Putamen (tissue), 1 donor: ENCODE measurements at regions not wholly inside any gene's neighbourhood (a gene's known extent, or its start where the extent isn't known, plus 50 kb on each side); places are given as distances from the start of the nearest gene placed in this dataset.

Experiments
- DNase-seq: peaks from one replicate; pipeline ENCODE4 v3.0.0-alpha.2; 2016; ENCODE audit warnings: low spot score

DNA sequence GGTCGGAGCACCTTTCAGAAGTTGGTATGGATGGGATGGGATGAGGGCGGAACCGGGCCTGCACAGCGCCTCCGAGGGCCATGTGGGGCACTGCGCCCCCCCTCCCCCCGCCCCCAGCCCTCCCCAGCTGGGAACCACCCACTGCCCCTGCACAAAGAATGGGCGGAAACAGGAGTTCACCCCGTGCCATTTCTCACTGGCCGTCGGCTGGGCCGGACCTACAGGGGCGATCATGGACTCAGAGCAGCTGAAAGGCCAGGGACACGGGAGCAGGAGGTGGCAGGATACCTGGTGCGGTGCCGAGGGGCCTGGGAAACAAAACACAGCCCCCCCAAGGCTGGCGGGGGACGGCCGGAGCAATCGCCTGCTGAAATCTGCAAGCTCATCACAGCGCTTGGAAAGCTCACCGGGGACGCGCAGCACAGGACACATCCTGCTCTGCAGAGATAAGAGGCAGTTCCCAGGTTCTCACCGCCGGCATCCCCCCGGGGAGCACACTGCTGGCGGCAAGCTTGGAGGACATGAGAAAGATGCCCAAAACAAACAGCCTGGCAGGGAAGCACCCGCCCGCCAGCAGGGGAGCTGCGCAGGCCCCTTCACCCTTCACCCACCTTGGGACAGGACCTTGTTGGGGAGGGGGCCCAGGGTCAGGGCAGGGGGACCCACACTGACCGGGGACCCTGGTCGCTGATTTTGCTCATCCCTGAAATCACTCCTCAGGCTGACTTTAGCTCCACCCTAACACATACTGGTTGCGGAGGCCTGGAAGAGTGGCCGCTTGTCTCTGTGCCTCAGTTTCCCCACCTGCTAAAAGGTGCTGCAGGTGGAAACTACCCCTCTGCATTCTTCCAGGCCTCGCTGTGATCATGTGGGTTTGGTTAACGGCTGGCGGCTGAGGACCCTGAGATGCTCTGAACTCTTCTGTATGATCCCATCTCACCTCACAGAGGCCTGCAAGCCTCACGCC lies 263.9 kb downstream of the C16orf95 start:
- no peak for DNase-seq

DNA sequence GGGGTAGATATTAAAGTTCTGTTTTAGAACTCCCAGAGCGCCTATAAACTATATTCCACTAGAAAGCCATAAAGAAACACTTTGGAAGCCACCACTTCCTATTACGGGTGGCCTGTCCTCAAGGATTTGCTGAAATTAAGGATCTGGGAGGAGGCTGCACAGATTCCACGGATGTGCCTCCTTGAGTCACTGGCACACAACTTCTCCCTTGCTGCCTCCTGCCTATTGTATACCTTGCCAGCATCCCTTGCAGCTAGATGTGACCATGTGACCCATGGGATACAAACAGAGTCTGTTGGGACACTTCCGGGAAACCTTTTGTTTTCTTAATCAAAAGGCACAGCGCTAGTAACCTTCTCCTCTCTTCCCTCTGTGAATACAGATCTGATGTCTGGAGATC lies 263.0 kb downstream of the C16orf95 start:
- DNase-seq, result no peak

DNA sequence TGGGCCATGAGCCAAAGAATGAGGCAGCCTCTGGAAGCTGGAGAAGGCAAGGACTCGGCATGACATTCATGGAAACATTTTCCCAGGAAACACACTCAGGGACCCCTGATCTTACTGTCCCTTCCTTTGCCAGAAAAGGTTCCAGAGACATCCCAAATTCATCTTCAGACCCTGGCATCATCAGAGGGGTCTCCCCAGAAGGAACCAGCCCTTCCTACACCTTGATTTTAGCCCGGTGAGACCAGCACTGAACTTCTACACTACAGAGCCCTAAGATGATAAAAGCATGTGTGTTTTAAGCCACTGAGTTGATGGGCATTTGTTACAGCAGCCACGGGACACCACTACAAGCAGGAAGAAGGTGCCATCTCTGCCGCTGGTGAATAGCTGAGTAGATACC lies 262.3 kb downstream of the C16orf95 start:
- no peak for DNase-seq

DNA sequence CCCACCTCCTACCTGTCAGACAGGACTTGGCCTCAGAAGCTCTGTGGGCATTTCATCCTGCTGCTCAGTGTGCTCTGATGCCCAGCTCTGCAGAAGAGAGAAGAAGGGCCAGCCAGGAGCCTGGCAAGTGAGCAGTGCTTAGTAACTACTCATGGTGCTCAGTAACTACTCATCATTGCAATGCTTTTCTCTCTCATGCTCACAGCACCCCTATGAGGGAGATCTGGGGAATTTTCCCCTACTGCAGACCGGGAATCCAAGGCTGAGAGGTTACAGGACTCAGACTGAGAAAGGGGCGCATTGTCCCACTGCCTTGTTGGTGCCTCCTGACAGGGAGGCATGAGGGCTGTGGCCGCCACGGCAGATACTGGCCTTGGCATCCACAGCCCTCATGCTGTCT lies 261.1 kb downstream of the C16orf95 start:
- no peak for DNase-seq

DNA sequence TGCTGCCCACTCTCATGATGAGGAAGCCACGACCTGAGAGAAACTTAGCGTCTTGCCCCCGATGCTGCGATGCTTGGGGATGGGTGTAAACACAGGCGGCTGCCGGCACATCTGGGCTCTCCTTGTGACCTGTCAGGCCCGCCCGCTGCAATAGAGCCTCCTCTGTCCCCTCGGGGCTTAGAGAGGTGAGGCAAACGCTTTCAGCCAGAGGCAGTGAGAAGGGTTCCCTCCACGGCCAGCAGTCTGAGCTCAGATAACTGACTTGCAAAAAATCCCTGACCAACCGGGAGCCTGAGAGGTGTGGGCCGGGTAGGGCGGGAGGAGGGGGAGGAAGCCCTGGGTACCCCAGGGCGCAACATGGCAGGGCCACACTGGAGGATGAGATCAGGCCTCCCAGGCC lies 260.6 kb downstream of the C16orf95 start:
- no peak for DNase-seq

DNA sequence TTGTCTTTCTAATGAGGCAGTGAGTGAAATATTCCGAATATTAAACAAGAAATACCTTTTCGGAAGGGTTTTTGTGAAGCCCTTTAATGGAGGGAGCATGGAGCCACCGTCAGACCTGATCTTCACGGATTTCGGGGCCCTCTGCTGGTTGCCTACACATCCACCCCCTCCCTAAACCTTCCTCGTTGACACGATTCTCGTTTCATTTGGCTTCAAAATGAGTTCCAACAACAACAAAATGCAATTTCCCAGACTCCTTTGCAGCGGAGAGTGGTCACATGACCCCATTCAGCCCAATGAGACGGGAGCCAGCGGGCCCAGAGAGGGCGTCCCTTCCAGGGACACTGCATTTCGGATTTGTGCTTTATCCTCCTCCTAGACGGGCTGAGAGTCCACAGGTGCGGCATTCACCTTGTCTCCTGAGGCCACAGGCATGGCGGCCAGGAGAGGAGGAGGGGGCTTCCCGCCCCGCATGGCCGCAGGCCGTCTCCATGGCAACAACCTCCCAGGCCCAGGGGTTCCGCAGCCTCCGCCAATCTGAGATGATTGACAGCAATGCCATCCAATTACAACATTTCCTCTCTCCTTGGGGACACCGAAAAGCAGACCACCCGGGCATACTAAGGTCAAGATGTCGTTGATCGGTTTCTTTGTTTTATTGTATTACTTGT lies 259.8 kb downstream of the C16orf95 start:
- DNase-seq, result no peak

DNA sequence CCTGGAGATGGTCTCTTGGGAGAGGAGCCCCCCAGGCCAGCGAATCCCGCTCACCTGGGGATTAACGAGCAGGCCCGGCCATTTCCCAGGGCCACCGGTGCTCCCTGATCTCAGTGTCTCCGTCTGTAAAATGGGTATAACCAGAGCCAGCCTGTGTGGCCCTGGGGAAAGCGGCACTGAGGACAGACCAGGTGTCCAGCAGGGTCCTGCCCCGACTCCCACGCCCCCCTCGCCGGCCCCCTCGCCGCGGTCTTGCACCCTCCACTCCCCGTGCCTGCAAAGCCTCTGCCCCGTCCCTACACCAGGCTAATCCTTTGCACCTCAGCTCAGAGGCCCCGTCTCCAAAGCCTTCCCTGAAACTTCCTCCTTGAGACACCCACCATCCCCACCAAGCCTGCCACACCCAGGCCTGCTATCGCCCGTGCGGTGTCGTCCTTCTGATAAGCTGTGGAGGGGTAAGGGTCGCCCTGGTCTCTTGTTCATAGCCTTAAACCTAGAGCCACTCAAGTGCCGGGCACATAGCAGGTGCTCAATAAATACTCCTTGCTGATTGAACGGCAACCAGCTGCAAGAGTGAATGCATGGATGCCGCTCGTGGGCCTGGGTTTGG lies 259.1 kb downstream of the C16orf95 start:
- no peak for DNase-seq

DNA sequence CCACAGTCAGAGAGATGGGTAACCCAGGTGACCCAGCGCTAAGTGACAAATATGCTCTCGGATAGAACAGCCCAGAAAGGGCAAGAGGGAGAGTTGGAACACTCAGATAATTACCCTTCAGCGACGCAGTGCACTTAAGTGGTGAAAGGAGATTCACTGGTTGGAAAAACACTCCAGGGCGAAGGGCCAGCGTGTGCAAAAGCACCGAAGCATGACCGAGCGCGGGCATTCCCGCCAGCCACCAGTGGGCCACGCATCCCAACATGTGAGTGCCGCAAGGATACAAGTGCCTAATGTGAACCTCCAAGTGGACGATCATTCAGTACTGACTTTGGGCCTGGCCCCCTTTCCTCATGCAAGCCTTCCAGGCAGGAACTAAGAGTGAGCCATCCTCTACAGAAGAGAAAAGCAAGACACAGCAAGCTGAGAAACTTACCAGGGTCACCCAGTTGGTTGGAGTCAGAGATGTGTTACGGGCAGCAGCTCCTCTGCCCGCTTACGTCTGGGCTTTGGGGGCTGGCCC lies 258.4 kb downstream of the C16orf95 start:
- no peak for DNase-seq

DNA sequence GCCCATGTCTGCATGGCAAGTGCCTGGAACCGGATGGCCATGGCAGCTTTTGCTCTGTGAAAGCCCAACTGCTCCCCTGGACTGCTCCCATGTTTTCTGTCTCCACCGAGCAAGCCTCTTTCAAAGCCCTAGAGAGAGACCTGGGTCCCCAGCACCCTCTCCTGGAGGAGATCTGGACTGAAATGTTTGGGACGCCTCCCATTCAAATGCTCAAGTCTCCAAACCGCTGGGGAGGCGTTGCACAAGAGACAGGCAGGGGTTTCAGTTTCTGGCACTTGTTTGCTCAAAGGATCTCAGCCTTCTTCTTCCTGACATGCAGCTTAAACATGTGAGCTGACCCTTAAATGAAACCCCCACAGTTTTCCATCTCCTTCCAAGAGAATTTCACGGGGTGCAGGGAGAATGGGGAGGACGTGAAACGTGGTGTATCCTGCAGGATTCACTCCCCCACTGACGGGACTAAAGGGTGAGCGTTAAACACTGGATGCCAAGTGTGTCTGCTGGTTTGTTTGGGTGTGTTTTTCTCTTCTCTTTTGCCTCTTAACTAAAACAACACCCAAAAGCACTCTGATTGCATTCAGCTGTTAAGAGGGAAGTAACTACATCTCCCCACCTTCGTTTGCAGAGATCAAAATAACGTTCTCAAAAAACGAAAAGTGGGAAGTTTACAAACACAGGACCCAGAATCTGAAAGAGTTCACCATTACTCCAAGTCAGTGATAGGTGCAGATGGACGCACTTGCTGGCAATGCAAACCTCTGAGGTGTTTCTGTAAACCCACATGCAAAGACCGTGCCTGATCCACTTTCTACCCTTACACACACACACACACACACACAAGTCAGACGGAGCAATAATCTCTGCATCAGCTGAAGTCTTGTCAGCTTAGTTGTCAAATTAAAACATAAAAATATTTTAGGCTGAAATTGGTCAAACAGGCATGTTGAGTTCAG lies 256.9 kb downstream of the C16orf95 start:
- no peak for DNase-seq

DNA sequence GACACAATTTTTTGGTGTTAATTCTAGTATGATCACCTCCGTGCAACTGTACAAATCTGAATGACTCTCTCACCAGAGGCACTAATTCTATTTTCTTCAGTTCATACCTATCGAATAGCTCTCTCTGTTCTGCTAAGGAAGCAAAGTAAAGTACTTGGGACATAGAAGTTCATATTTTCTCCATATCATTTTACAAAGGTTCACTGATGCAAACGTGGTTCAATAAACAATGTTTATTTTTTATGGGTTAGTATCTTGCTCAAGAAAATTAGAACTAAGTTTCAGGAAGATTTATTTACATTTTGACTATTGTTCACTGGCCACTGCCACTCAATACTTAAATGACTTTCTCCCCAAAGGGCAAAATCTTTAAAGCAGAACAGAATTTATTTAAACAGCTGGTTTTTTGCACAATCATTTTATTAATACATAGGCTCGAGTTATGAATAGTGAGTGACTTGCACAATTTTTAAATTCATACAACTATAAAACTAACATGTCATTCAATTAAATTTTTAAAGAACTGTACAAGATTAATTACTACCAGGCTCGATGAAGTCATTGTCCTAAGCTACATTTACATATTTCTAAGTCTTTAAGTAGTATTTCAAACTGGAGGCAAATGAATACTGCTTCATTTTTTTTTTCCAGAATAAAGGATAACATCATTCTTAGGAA lies 255.8 kb downstream of the C16orf95 start:
- DNase-seq, result no peak

DNA sequence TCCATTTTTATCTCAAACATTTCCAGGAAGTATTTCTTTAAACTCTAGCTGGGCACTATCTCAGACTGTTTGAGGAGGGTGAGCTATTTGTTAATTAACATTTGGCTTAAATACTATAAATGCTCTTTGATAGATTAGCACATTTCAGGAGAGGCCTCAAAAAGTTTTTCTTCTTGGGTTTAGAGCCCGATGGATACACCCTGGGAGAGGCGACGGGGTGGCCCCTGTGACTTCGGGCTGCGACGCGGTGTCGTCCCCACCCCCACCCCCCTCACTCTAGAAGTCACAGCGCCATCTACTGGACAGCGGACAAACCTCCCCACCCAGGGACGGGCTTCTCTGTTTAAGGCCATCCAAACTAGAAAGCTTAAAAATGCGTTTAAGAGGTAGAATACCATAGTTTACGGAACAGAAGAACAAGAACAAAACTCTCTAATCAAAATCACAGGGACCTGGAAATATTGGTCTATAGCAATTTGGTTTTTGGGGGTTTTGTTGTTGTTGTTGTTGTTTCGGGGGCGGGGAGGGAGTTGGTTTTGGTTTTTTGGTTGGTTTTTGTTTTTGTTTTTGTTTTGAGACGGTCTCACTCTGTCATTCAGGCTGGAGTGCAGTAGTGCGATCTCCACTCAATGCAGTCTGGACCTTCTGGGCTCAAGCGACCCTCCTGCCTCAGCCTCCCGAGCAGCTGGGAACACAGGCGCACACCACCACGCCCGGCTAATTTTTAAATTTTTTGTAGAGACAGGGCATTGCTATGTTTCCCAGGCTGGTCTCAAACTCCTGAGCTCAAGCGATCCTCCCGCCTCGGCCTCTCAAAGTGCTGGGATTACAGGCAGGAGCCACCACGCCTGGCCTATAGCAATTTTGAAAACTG lies 254.4 kb downstream of the C16orf95 start:
- DNase-seq, result peak; percentile 48

DNA sequence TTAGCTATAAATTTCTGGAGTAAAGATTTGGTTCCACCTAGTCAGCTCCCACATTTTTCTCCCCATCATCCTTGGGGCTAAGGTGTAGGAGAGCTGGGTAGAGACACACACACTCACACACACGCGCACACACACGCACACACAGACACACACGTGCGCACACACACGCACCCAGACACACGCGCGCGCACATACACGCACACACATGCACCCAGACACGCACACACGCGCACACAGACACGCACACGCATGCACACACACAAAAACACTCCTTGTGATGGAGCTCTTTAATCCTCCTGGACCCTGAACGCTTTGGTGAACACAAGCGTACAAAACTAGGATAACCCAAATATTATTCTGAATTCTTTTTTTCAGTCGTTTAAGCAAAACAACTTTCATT lies 253.6 kb downstream of the C16orf95 start:
- no peak for DNase-seq

DNA sequence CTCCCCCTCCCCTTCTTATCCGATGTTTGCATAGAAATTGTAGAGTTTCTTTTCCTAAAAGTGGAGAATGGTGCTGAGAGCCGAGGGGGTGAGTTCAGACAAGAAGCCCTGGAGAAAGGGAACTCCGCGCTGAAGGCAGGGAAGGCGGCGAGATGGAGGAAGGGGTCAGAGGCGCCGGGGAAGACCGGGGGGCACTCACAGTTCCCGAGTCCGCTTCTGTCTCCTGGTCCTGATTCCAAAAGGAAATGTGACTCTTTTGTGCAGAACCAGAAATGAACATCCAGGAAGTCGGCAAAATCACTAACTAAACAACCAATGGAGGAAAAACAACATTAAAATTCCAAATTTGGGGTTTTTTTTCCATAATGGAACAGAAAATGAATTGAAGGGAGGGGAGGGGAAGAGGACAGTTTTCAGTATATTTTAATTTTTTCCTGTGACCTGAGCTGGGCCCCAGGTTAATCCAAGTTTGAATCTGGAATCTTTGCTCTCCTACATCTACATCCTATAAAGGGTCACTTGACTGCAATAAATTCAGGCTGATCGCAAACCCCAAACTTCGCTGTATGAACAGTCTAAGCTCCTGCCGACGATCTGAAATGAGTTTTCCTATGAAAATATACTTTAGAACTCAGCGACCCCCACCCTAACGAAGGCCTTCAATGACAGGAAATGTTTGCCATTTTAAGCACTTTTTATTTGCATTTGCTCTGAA lies 252.3 kb downstream of the C16orf95 start:
- no peak for DNase-seq

DNA sequence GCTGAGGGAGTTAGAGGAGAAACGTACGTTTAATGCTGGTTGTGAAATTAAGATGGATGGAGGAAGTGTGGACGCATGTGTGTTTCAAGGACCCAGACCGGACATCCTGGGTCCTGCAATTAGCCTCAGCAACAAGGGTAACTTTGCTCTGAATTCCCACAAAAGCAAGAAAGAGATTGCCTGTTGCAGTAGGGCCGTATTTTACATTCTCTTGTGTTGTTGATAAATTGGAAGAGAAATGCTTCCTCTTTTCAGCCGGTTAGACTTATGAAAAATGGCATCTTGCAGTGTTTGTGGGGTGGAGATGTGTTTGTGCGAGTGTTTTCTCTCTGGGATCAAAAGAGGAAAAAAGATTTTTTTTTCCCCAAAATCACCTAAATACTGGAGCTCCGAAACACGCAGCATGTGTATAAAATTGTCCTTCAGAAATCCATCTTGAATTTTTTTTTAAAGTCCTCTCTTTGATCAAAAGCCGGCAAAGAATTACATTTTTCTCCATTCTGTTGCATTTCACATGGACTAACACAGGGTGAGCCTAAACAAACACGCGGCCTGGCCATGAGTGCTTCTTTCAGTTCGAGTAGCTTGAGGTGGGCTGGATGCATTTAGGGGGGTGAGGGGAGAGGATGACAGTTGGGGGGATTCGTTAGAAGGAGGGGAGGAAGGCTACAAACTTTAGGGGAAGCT lies 251.6 kb downstream of the C16orf95 start:
- no peak for DNase-seq

DNA sequence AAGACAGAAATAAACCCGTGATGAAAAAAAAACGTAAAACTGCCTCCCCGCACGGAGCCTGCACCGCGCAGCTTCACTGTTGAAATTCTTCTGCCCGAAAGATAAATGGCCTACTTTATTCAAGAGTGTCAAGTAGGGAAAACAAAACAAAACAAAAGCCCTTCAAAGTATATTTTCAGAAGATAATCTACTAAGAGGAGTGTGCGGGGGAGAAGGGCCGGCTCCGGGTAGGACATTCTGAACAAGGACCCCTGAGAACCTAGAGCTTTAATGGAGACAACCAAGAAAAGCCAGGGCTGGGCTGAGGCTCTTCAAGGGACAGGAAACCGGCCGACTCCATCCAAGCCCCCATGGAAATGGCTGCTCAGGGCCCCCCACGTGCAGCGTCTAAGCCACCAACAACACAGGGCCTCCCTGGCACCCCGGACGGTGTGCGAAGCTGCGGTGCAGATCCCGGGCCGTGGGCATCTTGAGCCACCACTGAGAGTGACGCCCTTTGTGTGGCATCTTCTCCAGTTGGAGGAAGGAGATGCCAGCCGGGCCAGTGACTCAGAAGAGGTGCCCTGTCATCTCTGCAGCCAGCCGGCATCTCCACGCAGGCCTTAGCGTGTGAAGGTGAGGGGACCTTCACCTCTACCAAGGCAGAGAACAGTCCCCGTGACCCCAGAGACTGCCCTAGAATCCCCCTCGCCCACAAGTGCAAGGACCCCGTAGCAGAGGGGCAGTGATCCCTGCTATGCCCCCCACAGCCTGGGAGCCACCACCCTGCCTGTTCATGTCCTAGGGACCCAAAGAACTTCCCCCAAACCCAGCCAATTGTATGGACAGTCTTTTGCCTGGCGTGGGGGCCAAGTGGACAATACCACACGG lies 250.8 kb downstream of the C16orf95 start:
- no peak for DNase-seq

DNA sequence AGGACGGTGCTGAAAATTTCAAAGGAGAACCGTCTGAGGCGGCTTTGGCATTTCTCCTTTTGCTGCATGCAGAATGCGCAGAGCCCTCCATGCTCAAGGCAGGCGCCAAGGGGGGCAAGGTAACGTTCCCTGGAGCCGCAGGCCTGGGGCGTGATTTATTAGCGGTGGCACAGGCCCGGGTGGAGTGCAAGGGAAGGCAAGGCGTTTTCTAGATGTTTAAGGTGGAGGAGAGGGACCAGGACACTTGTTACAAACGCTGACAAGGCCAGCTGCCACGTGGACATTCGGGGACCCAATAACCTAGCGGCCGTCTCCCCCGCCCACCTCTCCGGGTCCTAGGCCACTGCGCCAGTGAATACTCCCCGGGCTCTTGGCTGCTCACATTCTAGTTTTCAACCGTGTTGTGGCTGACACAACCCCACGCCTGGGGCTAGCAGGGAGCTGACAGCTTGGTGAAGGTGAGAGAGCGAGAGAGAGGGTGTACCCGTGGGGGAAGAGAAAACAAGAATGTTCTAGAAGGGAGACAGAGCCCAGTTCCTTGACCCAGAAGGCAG lies 250.1 kb downstream of the C16orf95 start:
- DNase-seq, result no peak
